ENCODE measurements at regions not wholly inside any gene's neighbourhood (a gene's known extent, or its start where the extent isn't known, plus 50 kb on each side); places are given as distances from the start of the nearest gene placed in this dataset.

GRCh38 chr14:96625426-96625985 lies 123.3 kb downstream of the PAPOLA start:
- H2BK15ac ChIP-seq (ENCODE audit: low read length), result no peak overlapping the region
- no peak overlapping the region for H4K8ac ChIP-seq (ENCODE audit: extremely low read depth, insufficient read depth, low read length)
- no peak overlapping the region for H3K4me2 ChIP-seq (ENCODE audit: insufficient read depth in 1 of 2, low read depth in 2 of 2, low read length in 2 of 2)
- POLR2A ChIA-PET (ENCODE audit: partially characterized antibody), result no interaction called here
- WGBS, 2 experiments (ENCODE audit: extremely low coverage in 1 of 2, insufficient coverage in 1 of 2, insufficient read length in 1 of 2, insufficient replicate concordance in 2 of 2, low coverage in 1 of 2, low lambda C conversion rate in 2 of 2, missing lambda C conversion rate in 1 of 2), result 94% methylated on average over 22 of the region's 22 CpGs; no CpG with 5 or more reads in 1 of the 2 experiments
- H3K23me2 ChIP-seq (ENCODE audit: low read depth, low read length), result no peaks in the 10 kb centered on the region
- no peak overlapping the region for H2BK5ac ChIP-seq (ENCODE audit: low read depth, low read length)
- H3K14ac ChIP-seq (ENCODE audit: insufficient read length), result no peak overlapping the region
- H3K4me3 ChIP-seq (ENCODE audit: extremely low read depth in 1 of 4, insufficient read depth in 2 of 4, low read depth in 3 of 4, low read length in 4 of 4), result no peak overlapping the region
- H3K56ac ChIP-seq (replicated peaks; ENCODE audit: insufficient read length, low read depth, low read length), result no peak overlapping the region
- FAIRE-seq (no peak), DNase-seq (ENCODE audit: low read depth in 1 of 2, low spot score in 2 of 2) (no peak)
- no peak overlapping the region for H4K5ac ChIP-seq (ENCODE audit: insufficient read length, low read depth, low read length)
- no peak overlapping the region for H3K27ac ChIP-seq (ENCODE audit: low read depth, low read length)
- no peak overlapping the region for H2BK120ac ChIP-seq (replicated peaks; ENCODE audit: low read depth, low read length)
- no peaks in the 10 kb centered on the region for H3K79me1 ChIP-seq (ENCODE audit: low read depth, low read length)
- H3K9me3 ChIP-seq (ENCODE audit: insufficient read depth in 2 of 2, low read depth in 1 of 2, low read length in 1 of 2), result peaks cover 0 to 4% of the 10 kb centered on the region in 2 experiments; a peak in 1 of 4 replicates
- no peaks in the 10 kb centered on the region for H4K20me1 ChIP-seq (replicated peaks in 1 of 2; ENCODE audit: control insufficient read depth in 1 of 2, insufficient read depth in 2 of 2, low read length in 2 of 2)
- no peak overlapping the region for H2AFZ ChIP-seq (ENCODE audit: low read length)
- TF ChIP-seq TAF7 (optimal IDR thresholded peaks at IDR 0.05; ENCODE audit: borderline replicate concordance, low read depth, low read length) (no peak), CREB1 (IDR thresholded peaks at IDR 0.05) (no peak), HDAC2 (IDR thresholded peaks at IDR 0.05; ENCODE audit: borderline replicate concordance in 1 of 2, low read depth in 2 of 2, low read length in 2 of 2) (no peak), RXRA (IDR thresholded peaks at IDR 0.05; ENCODE audit: insufficient read depth, low read depth, low read length) (no peak), RNF2 (IDR thresholded peaks at IDR 0.05; ENCODE audit: borderline replicate concordance, low read depth, low read length, missing control alignments, poor library complexity, severe bottlenecking) (no peak), SIN3A (conservative IDR thresholded peaks at IDR 0.05 in 1 of 2, IDR thresholded peaks at IDR 0.05 in 1 of 2; ENCODE audit: low read depth in 1 of 2, low read length in 2 of 2) (no peak), CBX8 (IDR thresholded peaks at IDR 0.05; ENCODE audit: borderline replicate concordance, low read depth, low read length) (no peak), SP4 (IDR thresholded peaks at IDR 0.05; ENCODE audit: low read length) (no peak), KDM4A (IDR thresholded peaks at IDR 0.05; ENCODE audit: low read depth, low read length, severe bottlenecking) (no peak)
- H2AK5ac ChIP-seq (ENCODE audit: low read depth, low read length), result no peak overlapping the region
- H4K91ac ChIP-seq (replicated peaks; ENCODE audit: insufficient read length, low read length), result no peak overlapping the region
- no peak overlapping the region for H3K23ac ChIP-seq (ENCODE audit: insufficient read length)
- H3K4me1 ChIP-seq (replicated peaks in 1 of 4; ENCODE audit: control insufficient read depth in 3 of 4, insufficient read depth in 4 of 4, low read length in 3 of 4), result peaks cover 0 to 3% (median under 1%) of the 10 kb centered on the region in 4 experiments; a peak in 2 of 7 replicates
- H3K9ac ChIP-seq (replicated peaks in 1 of 4; ENCODE audit: extremely low read depth in 1 of 4, low read depth in 3 of 4, low read length in 3 of 4), result no peak overlapping the region
- no peak overlapping the region for H3K4ac ChIP-seq (replicated peaks; ENCODE audit: insufficient read length, low read depth, low read length)
- no peaks in the 10 kb centered on the region for H3K27me3 ChIP-seq (replicated peaks in 1 of 4; ENCODE audit: control insufficient read depth in 3 of 4, extremely low read depth in 1 of 4, insufficient read depth in 3 of 4, low read length in 3 of 4)
- no peak overlapping the region for H3K18ac ChIP-seq (ENCODE audit: extremely low read depth, low read length)
- no peaks in the 10 kb centered on the region for H3K36me3 ChIP-seq (ENCODE audit: control insufficient read depth in 2 of 4, insufficient read depth in 4 of 4, low read length in 3 of 4)
- no peaks in the 10 kb centered on the region for H3K79me2 ChIP-seq (ENCODE audit: control insufficient read depth in 1 of 2, insufficient read depth in 2 of 2, low read length in 2 of 2)
- CTCF ChIA-PET (ENCODE audit: partially characterized antibody), result interaction anchor here (0.6 to 2.6 kb wide), 5 partner anchors 22 to 319 kb away, joined by 3 to 10 read pairs (median 3); no protein-coding TSS in a partner anchor
- no peak overlapping the region for H2BK12ac ChIP-seq (ENCODE audit: low read depth, low read length)
- no peak overlapping the region for H2BK20ac ChIP-seq (ENCODE audit: low read length)
